ENCODE measurements at regions not wholly inside any gene's neighbourhood (a gene's known extent, or its start where the extent isn't known, plus 50 kb on each side); places are given as distances from the start of the nearest gene placed in this dataset.

DNA sequence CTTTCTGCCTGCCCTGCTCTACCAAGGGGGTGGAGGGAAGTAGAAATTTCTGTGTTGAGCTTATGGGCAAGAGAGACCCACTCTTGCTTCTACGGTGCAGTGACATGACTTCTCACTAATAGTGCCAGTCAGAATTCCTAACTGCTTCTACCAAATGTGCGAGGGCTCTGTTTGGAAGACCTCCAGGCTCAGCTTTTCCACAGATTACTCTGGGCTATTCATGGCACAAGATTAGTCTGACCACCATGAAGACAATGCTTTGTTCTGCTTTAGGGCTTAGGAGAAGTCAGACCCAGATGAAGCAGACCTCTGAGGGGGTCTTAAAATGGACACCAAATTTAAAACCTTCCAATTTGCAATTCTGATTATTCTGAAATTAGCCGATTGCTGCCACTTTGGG is 195.9 kb upstream of the TBC1D5 start:
- WGBS, 2 donors: 80 to 83% methylated on average over 3 of the region's 3 CpGs
- no peaks in the 10 kb centered on the region for H3K4me1 ChIP-seq
- no peak overlapping the region for H3K4me3 ChIP-seq (replicated peaks in 1 of 3)
- DNase-seq: no peak
- no peaks in the 10 kb centered on the region for H3K36me3 ChIP-seq
- no peak overlapping the region for H3K27ac ChIP-seq
- TF ChIP-seq POLR2A (IDR thresholded peaks at IDR 0.05): no peak
- TF ChIP-seq CTCF (IDR thresholded peaks at IDR 0.05): no peak
- intact Hi-C loops (cut with DNase I): no loop called here
- H3K27me3 ChIP-seq: no peaks in the 10 kb centered on the region
- no peaks in the 10 kb centered on the region for H3K9me3 ChIP-seq

- H3K27me3 ChIP-seq: no peaks in the 10 kb centered on the region
- no peaks in the 10 kb centered on the region for H3K4me1 ChIP-seq
- no peaks in the 10 kb centered on the region for H3K9me3 ChIP-seq
- no peak for DNase-seq
- H3K36me3 ChIP-seq: no peaks in the 10 kb centered on the region
- TF ChIP-seq POLR2A (IDR thresholded peaks at IDR 0.05) (no peak), CTCF (IDR thresholded peaks at IDR 0.05) (no peak)
- H3K27ac ChIP-seq: no peak overlapping the region
- intact Hi-C loops (cut with DNase I): no loop called here
- H3K4me3 ChIP-seq (replicated peaks in 1 of 3): no peak overlapping the region
- 83 to 85% methylated on average over 6 of the region's 6 CpGs for WGBS, 2 donors
These were observed 194.5 kb upstream of the TBC1D5 start for GRCh38 chr3:17936736-17937480.

DNA sequence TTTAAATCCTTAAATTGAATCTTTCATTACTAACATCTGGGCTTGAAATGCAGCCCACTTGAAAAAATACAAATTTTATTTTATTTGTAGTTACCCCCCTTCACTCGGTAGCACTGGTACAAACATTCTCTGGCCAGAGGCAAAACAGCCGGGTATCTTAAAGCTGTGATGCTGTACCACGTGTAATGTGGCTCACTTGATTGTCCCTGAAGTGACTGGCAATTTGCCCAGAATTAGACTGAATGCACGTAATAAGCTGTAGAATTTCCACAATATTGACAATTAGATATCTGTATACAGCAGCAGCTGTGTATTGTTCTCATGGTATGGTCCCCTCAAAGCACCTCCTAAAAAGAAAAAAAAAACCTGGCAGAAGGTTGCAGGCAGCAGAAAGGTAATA is 192.8 kb upstream of the TBC1D5 start:
- 12 to 13% methylated on average over 4 of the region's 4 CpGs for WGBS, 2 donors
- Histone ChIP-seq H3K27me3 (no peaks in the 10 kb centered on the region), H3K4me3 (replicated peaks in 1 of 3) (no peak overlapping the region), H3K36me3 (no peaks in the 10 kb centered on the region), H3K4me1 (no peaks in the 10 kb centered on the region), H3K9me3 (no peaks in the 10 kb centered on the region), H3K27ac (no peak overlapping the region)
- no peak for DNase-seq
- no peak for TF ChIP-seq POLR2A (IDR thresholded peaks at IDR 0.05)
- intact Hi-C loops (cut with DNase I): no loop called here

DNA sequence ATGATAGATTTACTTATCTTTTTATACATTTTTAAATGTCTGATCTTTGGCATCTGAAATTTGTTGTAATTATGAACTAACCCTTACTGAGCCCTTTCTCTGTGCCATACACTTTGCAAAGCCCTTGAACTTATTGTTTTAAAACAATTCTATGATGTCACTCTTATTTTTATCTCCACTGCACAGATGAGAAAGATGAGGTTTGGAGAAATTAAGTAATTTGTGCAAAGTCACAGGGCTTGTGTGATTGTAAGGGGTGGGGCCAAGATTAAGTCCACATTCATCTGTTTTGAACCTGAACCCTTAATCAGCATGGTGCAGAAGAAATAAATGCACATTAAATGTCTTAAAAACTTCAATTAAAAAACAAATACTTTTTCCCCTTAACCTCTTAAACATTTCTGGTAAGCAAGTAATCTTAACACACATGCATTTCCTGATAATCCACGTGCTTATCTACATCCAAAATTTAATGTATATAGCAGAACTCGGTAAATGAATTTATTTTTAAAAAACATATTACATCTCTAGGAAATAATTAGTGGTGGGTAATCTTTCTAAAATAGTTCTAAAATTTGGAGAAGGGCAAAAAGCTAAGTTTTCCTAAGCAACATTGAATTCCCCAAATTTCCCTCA is 189.8 kb upstream of the TBC1D5 start:
- no peak for TF ChIP-seq POLR2A (IDR thresholded peaks at IDR 0.05)
- TF ChIP-seq CTCF (IDR thresholded peaks at IDR 0.05): no peak
- H3K4me1 ChIP-seq: no peaks in the 10 kb centered on the region
- H3K9me3 ChIP-seq: no peaks in the 10 kb centered on the region
- no peak overlapping the region for H3K4me3 ChIP-seq (replicated peaks in 1 of 3)
- DNase-seq: no peak
- intact Hi-C loops (cut with DNase I): no loop called here
- H3K36me3 ChIP-seq: no peaks in the 10 kb centered on the region
- no peaks in the 10 kb centered on the region for H3K27me3 ChIP-seq
- 83 to 86% methylated on average over 2 of the region's 2 CpGs for WGBS, 2 donors
- H3K27ac ChIP-seq: no peak overlapping the region

DNA sequence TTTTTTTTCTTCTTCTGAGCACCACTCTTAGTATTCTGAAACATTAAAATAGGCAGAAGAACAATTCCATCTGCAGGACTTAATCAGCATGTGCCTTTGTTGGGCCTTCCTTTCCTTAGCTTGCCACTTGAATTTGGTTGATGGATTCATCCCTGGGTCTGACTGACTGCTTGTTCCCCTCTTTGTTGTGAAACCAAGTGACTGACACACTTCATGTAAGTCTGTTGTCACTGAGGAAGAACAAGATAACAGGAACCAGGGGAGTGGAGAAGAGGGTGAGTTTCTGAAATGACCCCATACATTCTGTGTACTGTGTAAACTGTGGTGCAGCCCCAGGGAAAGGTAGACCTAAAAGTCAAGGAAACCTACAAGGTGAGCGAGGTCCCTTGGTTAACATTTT is 188.7 kb upstream of the TBC1D5 start:
- TF ChIP-seq POLR2A (IDR thresholded peaks at IDR 0.05) (no peak), CTCF (IDR thresholded peaks at IDR 0.05) (no peak)
- H3K27me3 ChIP-seq: no peaks in the 10 kb centered on the region
- H3K27ac ChIP-seq: no peak overlapping the region
- DNase-seq: no peak
- H3K36me3 ChIP-seq: no peaks in the 10 kb centered on the region
- WGBS, 2 donors: 85 to 88% methylated on average over 1 of the region's 1 CpG
- no peaks in the 10 kb centered on the region for H3K4me1 ChIP-seq
- H3K4me3 ChIP-seq (replicated peaks in 1 of 3): no peak overlapping the region
- intact Hi-C loops (cut with DNase I): no loop called here
- H3K9me3 ChIP-seq: no peaks in the 10 kb centered on the region
